D721Med (cell line): ENCODE measurements at regions not wholly inside any gene's neighbourhood (a gene's known extent, or its start where the extent isn't known, plus 50 kb on each side); places are given as distances from the start of the nearest gene placed in this dataset.
"Not testable (repeated sequence)": the region's sequence is repeated elsewhere in the genome, so short reads cannot be mapped to it uniquely, and the experiment has no call there.

Experiments used
- DNase-seq: peaks from one replicate; pipeline ENCODE4 v3.0.0; 2011; ENCODE audit warnings: low spot score; ENCODE audit not compliant: insufficient read length
- FAIRE-seq: peaks from 2 replicates; lab custom pipeline; 2011; peaks lifted over from hg19 to GRCh38; lab: Jason Lieb, UNC
- CTCF ChIP-seq: IDR thresholded peaks from 2 replicates; pipeline ENCODE4 v1.5.1; 2012; ENCODE audit warnings: mild to moderate bottlenecking, control low read depth; ENCODE audit not compliant: insufficient read depth; ENCODE audit errors: missing control alignments

GRCh38 chr10:90222939-90223338 is 521.5 kb downstream of the KIF20B start:
- FAIRE-seq (no peak), DNase-seq (no peak)
- no peak for TF ChIP-seq CTCF

GRCh38 chr10:90224791-90225566 is 523.6 kb downstream of the KIF20B start:
- DNase-seq (no peak), FAIRE-seq (no peak)
- no peak for TF ChIP-seq CTCF

GRCh38 chr10:90226517-90226916 is 525.1 kb downstream of the KIF20B start:
- no peak for FAIRE-seq
- no peak for TF ChIP-seq CTCF
- no peak for DNase-seq

- DNase-seq (no peak), FAIRE-seq (no peak)
These were observed 525.8 kb downstream of the KIF20B start for GRCh38 chr10:90227217-90227656.

GRCh38 chr10:90227786-90228185 is 526.4 kb downstream of the KIF20B start:
- no peak for TF ChIP-seq CTCF
- FAIRE-seq (no peak), DNase-seq (no peak)

More at GRCh38 chr10:90227217-90227656, 525.8 kb downstream of the KIF20B start:
- no peak for TF ChIP-seq CTCF

- no peak for TF ChIP-seq CTCF
- FAIRE-seq (no peak), DNase-seq (no peak)
These were observed 528.1 kb downstream of the KIF20B start for GRCh38 chr10:90229486-90229885.

GRCh38 chr10:90233805-90234204 is 532.4 kb downstream of the KIF20B start:
- FAIRE-seq, DNase-seq: not testable (repeated sequence)
